Upper lobe of left lung (tissue), 4 donors: ENCODE measurements at regions not wholly inside any gene's neighbourhood (a gene's known extent, or its start where the extent isn't known, plus 50 kb on each side); places are given as distances from the start of the nearest gene placed in this dataset.

ENCODE experiments used
- CTCF ChIP-seq, 6 experiments: fragments of 450-650 bp in 4 of 6; fragments of 200-600 bp in 2 of 6; sonication (generic) in 2 of 6; IDR thresholded peaks; one replicate each; pipeline ENCODE4 v1.5.1; 2016 to 2019; ENCODE audit warnings: antibody characterized with exemption in 6 of 6
- EP300 ChIP-seq, 4 donors: sonication (generic); formaldehyde crosslinking; IDR thresholded peaks; one replicate each; pipeline ENCODE4 v1.5.1; 2017; ENCODE audit warnings: antibody characterized with exemption in 4 of 4, control low read depth in 2 of 4
- POLR2A ChIP-seq, 4 donors: fragments of 450-650 bp; IDR thresholded peaks; one replicate each; pipeline ENCODE4 v1.5.1; 2016 to 2017; ENCODE audit warnings: antibody characterized with exemption in 4 of 4, mild to moderate bottlenecking in 2 of 4

- TF ChIP-seq EP300 (IDR thresholded peaks at IDR 0.05), result no peak
- no peak for TF ChIP-seq CTCF (IDR thresholded peaks at IDR 0.05)
- TF ChIP-seq POLR2A (IDR thresholded peaks at IDR 0.05), result no peak
Measured at GRCh38 chr13:47142105-47142504, 245.3 kb upstream of the HTR2A start.
